GM12878 (cell line): ENCODE measurements at regions not wholly inside any gene's neighbourhood (a gene's known extent, or its start where the extent isn't known, plus 50 kb on each side); places are given as distances from the start of the nearest gene placed in this dataset.

Experiments
- BCL3 ChIP-seq: IDR thresholded peaks from 2 replicates; pipeline ENCODE4 v1.6.1; 2011; ENCODE audit warnings: borderline replicate concordance, low read depth, mild to moderate bottlenecking, moderate library complexity, low read length; ENCODE audit not compliant: insufficient read depth, poor library complexity, severe bottlenecking
- BCLAF1 ChIP-seq: fragments of 450-650 bp; IDR thresholded peaks from 2 replicates; pipeline ENCODE4 v1.6.1; 2017; ENCODE audit warnings: antibody characterized with exemption, mild to moderate bottlenecking, moderate library complexity
- CTCF ChIP-seq, 3 experiments: IDR thresholded peaks in 2 of 3; conservative IDR thresholded peaks in 1 of 3; 2 replicates each; pipeline ENCODE4 v1.5.1; 2011; ENCODE audit warnings: low read depth in 3 of 3, low read length in 3 of 3, mild to moderate bottlenecking in 3 of 3, control low read depth in 2 of 3, moderate library complexity in 2 of 3, inconsistent platforms in 1 of 3, mixed read lengths in 1 of 3; ENCODE audit not compliant: control insufficient read depth in 2 of 3, insufficient read depth in 1 of 3; ENCODE audit errors: extremely low read depth in 1 of 3
- ELK1 ChIP-seq: IDR thresholded peaks from 2 replicates; pipeline ENCODE4 v1.6.1; 2012; ENCODE audit warnings: low read depth, low read length, improper control_type of control experiment
- EP300 ChIP-seq, 2 experiments: fragments of 150-350 bp in 1 of 2; IDR thresholded peaks; 2 replicates each; pipeline ENCODE4 v1.6.1; 2011 to 2012; ENCODE audit warnings: low read depth in 2 of 2, low read length in 2 of 2, borderline replicate concordance in 1 of 2, improper control_type of control experiment in 1 of 2, inconsistent platforms in 1 of 2; ENCODE audit not compliant: control insufficient read depth in 1 of 2
- EZH2 ChIP-seq: IDR thresholded peaks from 2 replicates; pipeline ENCODE4 v1.6.1; 2012; ENCODE audit warnings: low read depth, mild to moderate bottlenecking, control low read depth, inconsistent platforms, low read length, borderline replicate concordance; ENCODE audit not compliant: control insufficient read depth
- MXI1 ChIP-seq: fragments of 150-350 bp; IDR thresholded peaks from 2 replicates; pipeline ENCODE4 v1.6.1; 2011; ENCODE audit warnings: low read depth, mild to moderate bottlenecking, inconsistent platforms, low read length, improper control_type of control experiment
- SREBF2 ChIP-seq: IDR thresholded peaks from 2 replicates; pipeline ENCODE4 v1.6.1; 2012; ENCODE audit warnings: mild to moderate bottlenecking, low read length
- ZNF274 ChIP-seq: IDR thresholded peaks from one replicate; pipeline ENCODE4 v1.8.0; 2011; ENCODE audit not compliant: insufficient read length, insufficient read depth

GRCh38 chr17:79509490-79509889, 101.4 kb downstream of the RBFOX3 start:
- TF ChIP-seq MXI1 (no peak), EZH2 (no peak), CTCF (IDR thresholded peaks at IDR 0.05 in 2 of 3, conservative IDR thresholded peaks at IDR 0.05 in 1 of 3; ENCODE audit: control insufficient read depth in 2 of 3, extremely low read depth in 1 of 3, insufficient read depth in 1 of 3, low read depth in 3 of 3, low read length in 3 of 3) (no peak), BCLAF1 (no peak), ELK1 (no peak), BCL3 (no peak), EP300 (IDR thresholded peaks at IDR 0.05; ENCODE audit: borderline replicate concordance in 1 of 2, control insufficient read depth in 1 of 2, low read depth in 2 of 2, low read length in 2 of 2) (no peak), SREBF2 (no peak), ZNF274 (no peak)
